Dendritic cell treated with granulocyte-macrophage colony-stimulating factor and Interleukin-4, amounts not matched to agents 40 ng/mL and 50 ng/mL, for 4 days (primary cell): ENCODE measurements at regions not wholly inside any gene's neighbourhood (a gene's known extent, or its start where the extent isn't known, plus 50 kb on each side); places are given as distances from the start of the nearest gene placed in this dataset.

Source experiments
- H3K27ac Mint-ChIP-seq: one replicate; pipeline ENCODE4 v1.8.0; 2022; ENCODE audit warnings: mild to moderate bottlenecking, mixed read lengths
- H3K27me3 Mint-ChIP-seq: one replicate; pipeline ENCODE4 v1.8.0; 2022; ENCODE audit warnings: mild to moderate bottlenecking, mixed read lengths
- H3K36me3 Mint-ChIP-seq: one replicate; pipeline ENCODE4 v1.8.0; 2022; ENCODE audit warnings: low read depth, mixed read lengths
- H3K4me1 Mint-ChIP-seq: one replicate; pipeline ENCODE4 v1.8.0; 2022; ENCODE audit warnings: low read depth, mixed read lengths
- H3K4me3 Mint-ChIP-seq: one replicate; pipeline ENCODE4 v1.8.0; 2022; ENCODE audit warnings: mild to moderate bottlenecking, moderate library complexity, mixed read lengths
- H3K9me3 Mint-ChIP-seq: one replicate; pipeline ENCODE4 v1.8.0; 2022; ENCODE audit warnings: mixed read lengths
- intact Hi-C: fragments of 100-400 bp; cut with micrococcal nuclease; formaldehyde crosslinking; loops from one replicate; pipeline ENCODE4 v1.15.0; 2022

GRCh38 chr2:2756886-2757285, 425.8 kb upstream of the MYT1L start:
- H3K4me3 Mint-ChIP-seq, result no peak overlapping the region
- intact Hi-C loops, result no loop called here
- peaks cover 29% of the 10 kb centered on the region for H3K9me3 Mint-ChIP-seq
- H3K36me3 Mint-ChIP-seq, result no peaks in the 10 kb centered on the region
- peaks cover 9% of the 10 kb centered on the region for H3K27me3 Mint-ChIP-seq
- H3K27ac Mint-ChIP-seq, result no peak overlapping the region
- H3K4me1 Mint-ChIP-seq, result peaks cover 16% of the 10 kb centered on the region

GRCh38 chr2:2755990-2756389, 424.9 kb upstream of the MYT1L start:
- peaks cover 9% of the 10 kb centered on the region for H3K27me3 Mint-ChIP-seq
- H3K27ac Mint-ChIP-seq, result no peak overlapping the region
- H3K36me3 Mint-ChIP-seq, result no peaks in the 10 kb centered on the region
- peaks cover 16% of the 10 kb centered on the region for H3K4me1 Mint-ChIP-seq
- intact Hi-C loops, result no loop called here
- H3K9me3 Mint-ChIP-seq, result peaks cover 36% of the 10 kb centered on the region
- H3K4me3 Mint-ChIP-seq, result no peak overlapping the region

GRCh38 chr2:2754940-2755339, 423.9 kb upstream of the MYT1L start:
- intact Hi-C loops, result no loop called here
- Mint-ChIP-seq H3K9me3 (peaks cover 39% of the 10 kb centered on the region), H3K27ac (no peak overlapping the region), H3K4me1 (peaks cover 16% of the 10 kb centered on the region), H3K36me3 (no peaks in the 10 kb centered on the region), H3K27me3 (peaks cover 9% of the 10 kb centered on the region), H3K4me3 (no peak overlapping the region)

GRCh38 chr2:2751715-2752315, 420.7 kb upstream of the MYT1L start:
- Mint-ChIP-seq H3K36me3 (no peaks in the 10 kb centered on the region), H3K27me3 (peaks cover 9% of the 10 kb centered on the region), H3K4me3 (no peak overlapping the region), H3K9me3 (peaks cover 44% of the 10 kb centered on the region), H3K27ac (no peak overlapping the region), H3K4me1 (no peaks in the 10 kb centered on the region)
- intact Hi-C loops, result no loop called here

GRCh38 chr2:2750867-2751714, 420.0 kb upstream of the MYT1L start:
- H3K9me3 Mint-ChIP-seq, result peaks cover 44% of the 10 kb centered on the region
- no peaks in the 10 kb centered on the region for H3K36me3 Mint-ChIP-seq
- H3K27ac Mint-ChIP-seq, result no peak overlapping the region
- H3K4me1 Mint-ChIP-seq, result no peaks in the 10 kb centered on the region
- no peak overlapping the region for H3K4me3 Mint-ChIP-seq
- peaks cover 5% of the 10 kb centered on the region for H3K27me3 Mint-ChIP-seq
- intact Hi-C loops, result no loop called here

GRCh38 chr2:2749206-2749598, 418.1 kb upstream of the MYT1L start:
- H3K27me3 Mint-ChIP-seq, result peaks cover 2% of the 10 kb centered on the region
- no peak overlapping the region for H3K4me3 Mint-ChIP-seq
- peaks cover 38% of the 10 kb centered on the region for H3K9me3 Mint-ChIP-seq

GRCh38 chr2:2748399-2749205, 417.5 kb upstream of the MYT1L start:
- H3K27me3 Mint-ChIP-seq, result peaks cover 2% of the 10 kb centered on the region
- peaks cover 5% of the 10 kb centered on the region for H3K4me1 Mint-ChIP-seq
- no peak overlapping the region for H3K4me3 Mint-ChIP-seq
- no peak overlapping the region for H3K27ac Mint-ChIP-seq
- intact Hi-C loops, result no loop called here
- H3K9me3 Mint-ChIP-seq, result peaks cover 32% of the 10 kb centered on the region
- no peaks in the 10 kb centered on the region for H3K36me3 Mint-ChIP-seq

More at GRCh38 chr2:2749206-2749598, 418.1 kb upstream of the MYT1L start:
- no peak overlapping the region for H3K27ac Mint-ChIP-seq
- H3K4me1 Mint-ChIP-seq, result peaks cover 5% of the 10 kb centered on the region
- H3K36me3 Mint-ChIP-seq, result no peaks in the 10 kb centered on the region
- intact Hi-C loops, result no loop called here

- H3K27me3 Mint-ChIP-seq, result peaks cover 4% of the 10 kb centered on the region
- H3K27ac Mint-ChIP-seq, result no peak overlapping the region
- no peaks in the 10 kb centered on the region for H3K36me3 Mint-ChIP-seq
- H3K4me1 Mint-ChIP-seq, result peaks cover 5% of the 10 kb centered on the region
- H3K9me3 Mint-ChIP-seq, result peaks cover 25% of the 10 kb centered on the region
- no peak overlapping the region for H3K4me3 Mint-ChIP-seq
- intact Hi-C loops, result no loop called here
Measured at GRCh38 chr2:2747797-2748301, 416.8 kb upstream of the MYT1L start.

GRCh38 chr2:2746731-2747130, 415.7 kb upstream of the MYT1L start:
- intact Hi-C loops, result no loop called here
- Mint-ChIP-seq H3K36me3 (no peaks in the 10 kb centered on the region), H3K9me3 (peaks cover 22% of the 10 kb centered on the region), H3K4me3 (no peak overlapping the region), H3K27ac (no peak overlapping the region), H3K4me1 (peaks cover 5% of the 10 kb centered on the region), H3K27me3 (peaks cover 4% of the 10 kb centered on the region)

GRCh38 chr2:2744958-2745715, 414.1 kb upstream of the MYT1L start:
- Mint-ChIP-seq H3K27ac (no peak overlapping the region), H3K4me1 (peaks cover 5% of the 10 kb centered on the region), H3K27me3 (peaks cover 10% of the 10 kb centered on the region), H3K9me3 (peaks cover 6% of the 10 kb centered on the region), H3K36me3 (no peaks in the 10 kb centered on the region), H3K4me3 (no peak overlapping the region)
- intact Hi-C loops, result no loop called here

- intact Hi-C loops, result no loop called here
- H3K27me3 Mint-ChIP-seq, result peaks cover 14% of the 10 kb centered on the region
- no peak overlapping the region for H3K4me3 Mint-ChIP-seq
- no peaks in the 10 kb centered on the region for H3K9me3 Mint-ChIP-seq
- peaks cover 5% of the 10 kb centered on the region for H3K4me1 Mint-ChIP-seq
- no peak overlapping the region for H3K27ac Mint-ChIP-seq
- H3K36me3 Mint-ChIP-seq, result no peaks in the 10 kb centered on the region
Measured at GRCh38 chr2:2744107-2744506, 413.0 kb upstream of the MYT1L start.

- no peak overlapping the region for H3K4me3 Mint-ChIP-seq
- no peaks in the 10 kb centered on the region for H3K9me3 Mint-ChIP-seq
- peaks cover 14% of the 10 kb centered on the region for H3K27me3 Mint-ChIP-seq
- H3K4me1 Mint-ChIP-seq, result peaks cover 5% of the 10 kb centered on the region
- H3K27ac Mint-ChIP-seq, result no peak overlapping the region
- H3K36me3 Mint-ChIP-seq, result no peaks in the 10 kb centered on the region
- intact Hi-C loops, result no loop called here
Measured at GRCh38 chr2:2743164-2743571, 412.1 kb upstream of the MYT1L start.

GRCh38 chr2:2742726-2743125, 411.7 kb upstream of the MYT1L start:
- intact Hi-C loops, result no loop called here
- Mint-ChIP-seq H3K36me3 (no peaks in the 10 kb centered on the region), H3K9me3 (no peaks in the 10 kb centered on the region), H3K4me3 (no peak overlapping the region), H3K27me3 (peaks cover 14% of the 10 kb centered on the region), H3K27ac (no peak overlapping the region), H3K4me1 (peaks cover 5% of the 10 kb centered on the region)
